ENCODE measurements at regions not wholly inside any gene's neighbourhood (a gene's known extent, or its start where the extent isn't known, plus 50 kb on each side); places are given as distances from the start of the nearest gene placed in this dataset.

DNA sequence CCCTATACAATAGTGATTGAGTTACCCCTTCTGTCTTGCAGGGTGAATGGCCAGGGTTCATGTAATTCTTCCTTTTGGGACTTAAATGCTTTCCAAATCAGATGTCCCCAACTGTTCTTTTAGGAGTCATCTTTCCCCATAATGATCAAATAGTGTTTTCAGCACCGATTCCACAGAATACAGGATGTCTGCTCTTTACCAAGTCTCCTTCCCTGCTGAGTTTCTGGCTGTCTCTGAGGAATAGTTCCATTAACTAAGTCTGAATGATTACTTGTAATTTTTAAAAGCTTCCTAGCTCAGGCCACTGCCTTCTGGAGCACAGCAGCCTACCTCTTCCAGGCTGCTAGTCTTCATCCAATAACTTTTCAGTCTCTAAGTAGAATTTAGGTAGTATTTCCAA is 630.7 kb upstream of the ZNF608 start:
- DNase-seq (ENCODE audit: low spot score): no peak

DNA sequence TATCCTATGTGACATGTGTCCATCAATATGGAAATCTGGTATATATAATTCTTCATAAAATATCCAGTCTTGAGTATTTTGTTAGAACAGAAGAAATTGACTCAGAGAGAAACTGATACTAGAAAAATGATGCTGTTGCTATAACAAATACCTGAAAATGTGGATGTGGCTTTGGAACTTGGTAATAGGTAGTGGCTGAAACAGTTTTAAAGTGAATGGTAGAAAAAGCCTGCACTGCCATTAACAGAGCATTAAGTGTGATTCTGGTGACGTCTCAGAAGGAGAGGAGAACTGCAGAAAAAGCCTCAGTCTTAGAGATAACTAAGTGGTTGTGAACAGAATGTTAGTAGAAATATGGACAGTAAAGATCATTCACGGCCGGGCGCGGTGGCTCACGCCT is 634.9 kb upstream of the ZNF608 start:
- DNase-seq (ENCODE audit: low spot score): no peak

DNA sequence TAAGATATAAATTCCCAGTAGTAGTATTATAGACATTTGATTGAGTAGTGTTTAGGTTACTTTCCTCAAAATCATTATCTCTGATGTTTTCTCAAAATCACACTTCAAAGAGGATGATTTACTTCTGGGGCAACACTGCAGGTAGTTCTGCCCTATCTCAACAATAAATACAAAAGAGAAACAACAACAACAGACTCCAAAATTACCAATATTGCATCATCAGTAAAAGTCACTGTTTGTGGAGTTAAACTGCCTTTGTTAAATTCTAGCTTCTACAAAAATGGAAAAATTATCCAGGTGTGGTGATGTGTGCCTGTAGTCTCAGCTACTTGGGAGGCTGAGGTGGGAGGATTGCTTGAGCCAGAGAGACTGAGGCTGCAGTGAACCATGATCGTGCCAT is 637.6 kb upstream of the ZNF608 start:
- no peak for DNase-seq (ENCODE audit: low spot score)

DNA sequence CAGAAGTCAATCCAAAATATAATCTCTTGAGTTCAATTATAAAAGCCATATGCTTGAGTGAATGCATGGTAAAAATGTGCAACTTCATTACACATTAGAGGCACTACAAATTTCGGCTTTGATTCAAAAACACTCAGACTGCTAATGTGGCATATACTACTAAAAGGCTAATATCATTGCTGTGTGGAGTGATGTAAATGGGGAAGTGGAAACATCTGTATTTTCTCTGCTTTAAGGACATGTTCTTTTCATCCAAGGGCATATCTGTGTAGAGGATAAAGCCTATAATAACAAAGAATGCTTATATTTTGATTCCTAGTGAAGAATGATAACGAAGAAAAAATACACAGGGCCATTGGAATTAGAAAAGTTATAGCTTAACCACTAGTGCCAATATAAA is 643.9 kb upstream of the ZNF608 start:
- DNase-seq (ENCODE audit: low spot score): no peak

DNA sequence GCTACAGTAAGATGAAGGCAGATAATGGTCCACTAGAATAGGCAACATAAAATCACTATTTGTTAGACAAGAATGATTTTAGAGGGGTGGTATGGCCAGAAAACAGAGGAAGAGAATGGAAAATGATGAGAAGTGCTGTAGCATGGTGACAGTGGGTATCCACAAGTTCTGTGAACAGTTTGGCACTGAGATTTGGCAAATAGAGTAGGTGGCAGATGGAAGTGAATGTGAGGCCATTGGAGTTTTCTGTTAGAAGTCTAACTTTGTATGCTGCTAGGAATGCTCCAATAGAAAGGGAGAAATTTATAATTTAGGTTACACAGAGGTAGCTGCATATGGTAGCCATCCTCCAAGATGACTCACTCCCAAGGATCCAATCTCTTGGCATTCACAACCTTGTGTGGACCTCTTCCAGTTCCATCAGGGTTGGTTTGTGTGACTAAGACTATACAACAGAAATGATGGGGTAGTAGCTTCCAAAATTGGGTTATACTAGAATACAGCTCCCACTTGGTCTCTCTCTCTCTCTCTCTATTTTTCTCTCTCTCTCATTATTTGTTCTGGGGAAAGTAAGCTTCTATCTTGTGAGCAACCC is 646.9 kb upstream of the ZNF608 start:
- DNase-seq (ENCODE audit: low spot score): no peak

DNA sequence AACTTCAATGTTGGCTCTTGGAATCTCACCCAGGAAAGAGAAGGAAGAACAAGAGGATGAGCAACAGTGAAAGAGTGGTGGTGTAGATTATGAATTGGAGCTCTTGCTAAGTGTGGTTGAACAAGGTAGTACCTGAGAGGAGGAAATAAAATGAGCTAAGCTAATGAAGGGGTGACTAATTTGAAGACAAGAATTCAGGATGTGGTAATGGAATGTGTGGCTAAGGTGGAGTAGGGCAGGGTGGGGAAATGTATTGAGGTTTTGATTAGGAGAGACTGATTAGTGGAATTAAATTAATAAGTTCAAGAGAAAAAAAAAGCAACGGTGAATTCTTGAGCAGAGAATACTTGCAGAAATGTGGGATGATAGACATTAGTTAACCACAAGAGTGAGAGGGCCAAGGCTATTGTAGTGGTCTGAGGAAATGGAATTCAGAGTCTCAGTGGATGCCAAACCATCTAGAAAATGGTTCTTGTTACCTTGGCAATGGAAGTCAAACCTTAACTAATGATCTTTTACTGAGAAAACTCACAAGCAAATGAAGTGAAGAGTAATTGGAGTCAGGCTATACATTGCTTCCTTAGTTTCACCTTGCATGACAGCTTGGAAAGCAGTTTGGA is 648.3 kb upstream of the ZNF608 start:
- DNase-seq (ENCODE audit: low spot score): no peak

DNA sequence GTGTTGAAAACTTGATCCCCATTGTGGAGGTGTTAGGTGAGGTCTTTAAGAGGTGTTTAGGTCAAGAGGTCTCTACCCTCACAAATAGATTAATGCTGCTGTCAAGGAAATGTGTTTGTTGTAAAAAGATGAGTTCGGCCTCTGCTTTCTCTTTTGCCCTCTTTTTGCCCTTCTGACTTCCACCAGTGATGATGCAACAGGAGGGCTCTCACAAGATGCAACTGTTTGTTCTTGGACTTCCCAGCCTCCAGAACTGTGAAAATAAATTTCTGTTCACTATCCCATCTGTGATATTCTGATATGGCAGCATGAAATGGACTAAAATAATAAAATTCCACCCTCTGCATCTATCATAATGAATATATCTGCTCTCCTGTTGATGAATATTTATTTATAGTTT is 650.0 kb upstream of the ZNF608 start:
- DNase-seq (ENCODE audit: low spot score): no peak

DNA sequence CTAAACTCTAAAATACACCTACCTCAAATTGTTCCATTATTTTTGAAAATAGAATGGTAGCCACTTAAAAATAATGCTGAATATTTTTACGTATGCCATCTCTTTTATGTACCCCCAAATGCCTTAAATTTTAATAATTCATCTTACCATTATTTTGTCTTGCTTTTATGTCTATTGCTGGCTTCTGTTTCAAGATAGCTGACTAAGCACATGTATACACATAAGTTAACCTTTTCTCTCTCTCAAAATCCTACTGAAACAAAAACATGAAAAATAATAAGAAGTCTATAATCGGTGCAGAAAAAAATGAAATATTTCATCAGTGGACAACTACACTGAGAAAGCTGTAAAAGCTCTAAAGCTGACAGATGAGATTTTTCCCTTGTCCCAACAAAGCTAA is 652.0 kb upstream of the ZNF608 start:
- DNase-seq (ENCODE audit: low spot score): no peak

DNA sequence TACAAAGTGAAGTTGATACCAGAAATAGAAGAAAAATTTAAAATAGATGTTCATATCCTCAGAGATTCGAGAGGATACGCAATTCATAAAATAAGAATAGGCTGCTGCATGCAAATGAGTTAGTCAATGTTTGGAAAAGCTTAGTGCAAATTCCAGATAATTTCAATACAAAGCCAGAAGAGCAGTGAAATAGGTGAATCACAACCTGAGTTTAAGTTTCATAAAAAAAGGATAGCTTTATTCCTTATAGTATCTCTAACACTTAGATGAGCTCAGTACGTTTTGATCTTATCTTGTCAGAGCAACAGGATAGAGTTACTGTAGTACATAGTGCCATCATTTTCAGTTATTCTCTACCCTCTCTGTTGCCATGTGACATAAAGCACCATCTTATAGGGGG is 653.4 kb upstream of the ZNF608 start:
- no peak for DNase-seq (ENCODE audit: low spot score)

DNA sequence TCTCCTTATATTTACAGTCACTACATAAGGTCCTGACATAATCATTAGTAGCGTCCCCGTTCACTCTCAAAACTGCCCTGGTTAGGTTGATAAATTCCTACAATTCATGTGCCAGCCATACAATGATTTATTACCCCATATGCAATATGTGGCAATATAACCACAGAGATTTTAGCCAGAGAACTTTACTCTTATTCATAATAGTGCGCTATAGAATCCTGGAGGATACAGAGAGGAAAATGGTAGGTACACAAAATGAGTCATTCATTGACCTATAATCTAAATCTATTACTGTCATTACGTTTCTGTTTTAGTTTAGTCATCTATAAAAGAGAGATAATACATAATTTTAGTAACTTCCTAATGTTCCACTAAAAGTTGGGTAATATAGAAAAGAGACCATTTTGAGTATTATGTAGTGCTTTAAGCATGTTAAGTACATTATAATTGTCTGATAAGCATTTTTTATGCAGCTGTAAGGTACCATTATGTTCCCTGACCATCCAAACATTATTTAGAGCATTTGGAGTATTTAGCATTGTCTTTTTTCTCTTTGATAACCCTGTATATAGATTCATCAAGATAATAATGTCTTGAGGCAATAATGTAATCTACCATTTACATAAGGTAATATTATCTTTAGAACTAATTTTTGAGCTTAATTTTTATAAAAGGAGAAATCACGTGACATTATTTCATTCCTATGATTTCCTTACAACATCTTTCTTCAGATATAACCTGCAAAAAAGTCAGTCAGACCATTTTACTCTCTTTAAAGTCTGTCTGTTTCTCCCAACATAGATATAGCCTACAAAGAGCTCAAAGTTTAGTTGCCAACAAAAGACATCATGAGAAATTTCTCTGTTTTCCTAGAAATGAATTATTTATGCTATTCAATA is 655.5 kb upstream of the ZNF608 start:
- DNase-seq (ENCODE audit: low spot score): no peak

DNA sequence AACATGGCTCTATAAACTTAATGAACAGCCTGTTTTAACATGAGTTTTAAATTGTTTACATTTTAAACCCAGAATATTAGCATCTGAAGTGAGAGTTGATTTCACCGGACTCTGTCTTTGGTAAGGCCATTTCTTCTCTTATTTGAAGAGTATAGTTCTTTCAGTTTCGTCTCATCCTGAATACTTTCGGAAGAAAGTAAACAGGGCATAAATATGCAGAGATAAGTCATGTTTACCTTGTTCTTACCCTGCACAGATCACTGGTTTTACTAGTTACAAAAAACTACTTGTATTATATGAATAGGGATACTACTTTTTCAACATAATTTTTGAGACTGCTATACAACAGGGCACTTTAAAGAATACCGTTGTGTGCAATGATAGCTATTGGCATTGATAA is 656.3 kb upstream of the ZNF608 start:
- DNase-seq (ENCODE audit: low spot score): no peak

DNA sequence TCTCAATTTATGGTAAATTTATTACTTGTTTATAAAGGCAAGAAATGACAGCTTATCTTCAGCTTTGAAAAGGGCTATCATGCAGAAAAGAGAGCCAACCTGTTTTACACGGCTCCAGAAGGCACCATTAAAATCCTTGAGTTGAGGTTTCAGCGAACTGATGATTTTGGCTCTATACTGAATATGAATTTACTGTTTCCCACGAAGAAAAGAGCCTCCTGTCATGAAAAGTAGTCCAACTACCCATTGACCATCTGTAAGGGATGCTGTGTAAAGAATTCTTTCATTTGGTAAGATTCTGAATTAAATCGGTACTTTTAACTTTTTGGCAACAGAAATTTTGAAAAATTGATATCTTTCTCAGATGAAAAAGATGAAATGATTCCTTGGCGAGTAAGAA is 657.6 kb upstream of the ZNF608 start:
- DNase-seq (ENCODE audit: low spot score): no peak

DNA sequence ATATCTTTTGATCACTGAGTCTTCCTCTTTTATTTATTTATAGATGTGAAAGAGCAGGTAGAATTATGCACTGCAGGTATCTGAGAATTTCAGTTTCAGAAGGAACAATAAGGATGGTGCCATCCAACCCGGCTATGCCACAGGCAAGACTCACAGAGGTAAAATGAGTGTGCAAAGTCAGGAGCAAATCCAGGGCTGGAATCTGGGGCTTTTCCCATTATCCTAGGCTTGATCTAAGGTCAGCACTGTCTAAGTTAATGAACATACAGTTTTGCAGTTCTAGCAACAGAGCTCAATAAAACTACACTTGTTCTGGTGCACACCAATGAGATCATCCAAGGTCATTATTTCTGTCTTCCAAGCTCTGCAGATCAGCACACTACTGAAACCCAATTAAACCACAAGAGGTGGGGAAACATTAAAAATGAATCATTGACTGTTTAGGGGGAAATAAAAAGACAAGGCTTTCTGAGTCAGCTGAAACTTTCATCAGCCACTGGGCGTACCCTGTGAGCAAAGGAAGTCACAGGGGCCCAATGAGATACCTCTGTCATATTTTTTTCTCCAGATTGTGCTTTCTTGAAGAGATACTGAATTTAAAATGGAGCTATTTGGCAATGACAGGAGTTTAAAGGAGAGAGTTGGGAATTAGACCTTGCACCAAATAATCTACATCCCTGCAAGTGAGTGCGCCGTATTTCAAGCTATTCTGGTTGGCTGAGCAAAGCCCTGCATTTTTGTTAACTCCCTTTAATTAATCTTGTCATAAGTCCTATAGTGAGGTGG is 662.2 kb upstream of the ZNF608 start:
- no peak for DNase-seq (ENCODE audit: low spot score)

DNA sequence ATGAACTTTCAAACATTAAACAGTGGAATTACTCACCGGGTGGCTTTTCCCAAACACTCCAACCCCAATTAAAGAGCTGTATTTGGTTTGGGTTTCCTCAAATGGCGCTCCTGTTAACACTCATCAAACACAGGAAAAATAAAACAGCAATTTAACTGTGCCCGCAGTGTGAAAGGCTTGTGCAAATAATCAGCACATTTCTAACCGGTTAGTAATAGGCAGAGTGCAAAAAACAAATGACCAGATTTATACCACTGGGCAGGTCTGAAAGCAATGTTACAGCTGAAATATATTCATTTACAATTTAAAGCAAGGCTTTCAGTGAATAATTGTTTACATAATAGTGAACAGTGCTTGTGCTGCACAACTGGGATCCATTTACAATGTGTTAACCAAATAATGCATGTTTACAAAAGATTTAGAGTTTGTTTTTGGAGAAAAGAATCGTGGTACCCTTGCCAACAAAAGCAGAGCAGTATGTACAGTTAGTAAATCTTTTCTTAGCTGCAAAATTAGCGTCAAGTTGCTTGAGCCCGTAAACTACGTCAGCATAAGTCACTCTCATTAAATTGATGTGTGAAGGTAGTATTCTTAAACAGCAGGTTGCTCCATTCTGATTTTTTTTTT is 662.9 kb upstream of the ZNF608 start:
- no peak for DNase-seq (ENCODE audit: low spot score)

DNA sequence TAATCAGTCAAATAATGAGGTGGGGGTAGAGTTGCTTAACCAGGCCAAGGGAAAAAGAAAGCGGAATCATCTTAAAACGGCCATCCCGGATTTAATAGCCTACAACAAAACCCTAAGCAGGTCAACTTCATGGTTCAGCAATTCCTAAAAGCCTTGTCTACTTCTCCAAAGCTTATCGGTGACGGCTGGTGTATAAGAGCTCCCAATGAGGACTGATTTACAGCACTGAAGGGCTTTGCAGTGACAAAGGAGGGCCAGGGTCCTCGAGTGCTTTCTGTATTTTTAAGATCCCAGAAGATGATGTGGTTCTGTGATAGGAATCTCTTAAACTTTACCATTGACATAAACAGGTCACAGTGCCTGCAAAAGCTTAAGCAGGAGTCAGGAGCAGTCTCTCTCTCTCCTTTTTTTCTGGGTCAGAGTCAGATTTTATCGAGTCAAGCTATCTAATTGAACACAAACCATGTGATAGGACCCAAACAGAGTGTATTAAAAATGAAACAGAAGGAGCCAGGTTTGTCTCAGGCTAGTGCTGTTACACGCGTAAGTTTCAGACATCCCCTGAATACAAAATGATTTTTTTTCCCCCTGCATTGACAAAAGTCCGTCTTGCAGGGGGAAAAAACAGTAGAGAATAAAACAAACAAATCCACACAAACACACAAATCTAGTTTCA is 663.6 kb upstream of the ZNF608 start:
- DNase-seq (ENCODE audit: low spot score): no peak

DNA sequence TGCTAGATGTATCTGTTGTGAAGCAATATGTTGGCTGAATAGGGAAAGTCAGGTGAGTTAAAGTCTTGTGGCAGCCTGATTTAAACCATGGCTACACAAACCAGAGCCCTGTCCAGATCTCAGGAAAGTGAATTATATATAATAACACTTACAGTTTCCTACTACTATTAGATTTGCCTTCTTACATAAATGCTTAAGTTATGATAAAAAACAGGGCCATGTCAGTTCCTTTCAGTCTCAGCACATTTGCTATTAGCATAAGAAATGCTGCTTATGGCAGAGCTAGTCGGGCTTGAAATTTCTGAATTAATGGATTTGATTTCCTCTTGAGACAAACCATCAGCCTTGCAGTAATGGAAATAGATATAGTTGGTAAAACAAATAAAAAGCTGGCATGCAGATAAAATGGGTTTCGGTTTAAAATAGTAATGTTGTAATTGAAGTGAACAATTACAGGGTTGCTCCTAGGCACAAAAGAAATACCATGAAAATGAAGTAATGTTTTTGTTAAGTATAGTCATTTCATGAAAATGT is 664.2 kb upstream of the ZNF608 start:
- no peak for DNase-seq (ENCODE audit: low spot score)

DNA sequence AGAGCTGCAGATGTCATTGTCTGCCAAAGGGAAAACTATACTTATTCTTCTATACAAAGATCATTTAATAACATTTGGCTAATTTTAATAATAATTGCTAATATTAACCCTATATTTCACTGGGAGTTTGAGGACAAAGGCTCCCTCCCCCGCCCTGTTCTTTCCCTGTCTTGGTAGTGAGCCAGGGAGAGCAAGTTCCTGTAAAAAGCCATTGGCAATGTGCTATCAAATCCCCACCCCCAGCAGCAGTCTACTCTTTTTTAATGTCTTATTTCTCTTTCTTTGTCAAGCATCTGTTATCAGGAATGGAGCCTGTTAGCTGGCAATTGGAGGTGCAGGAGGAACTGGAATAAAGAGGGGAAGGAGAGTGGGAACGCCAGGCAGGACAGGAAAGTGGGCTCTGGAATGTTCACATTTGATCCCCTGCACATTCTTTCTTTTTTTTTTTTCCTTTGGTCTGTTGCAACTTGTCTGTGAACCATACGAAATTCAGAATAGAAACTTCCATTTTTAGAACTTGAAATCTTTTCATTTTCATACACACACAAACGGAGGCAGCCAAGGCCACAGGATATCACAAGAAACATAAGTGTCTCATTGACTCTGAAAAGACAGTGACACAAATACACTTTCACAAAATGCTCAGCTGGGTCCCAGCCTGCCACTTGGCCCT is 664.8 kb upstream of the ZNF608 start:
- DNase-seq (ENCODE audit: low spot score): no peak

DNA sequence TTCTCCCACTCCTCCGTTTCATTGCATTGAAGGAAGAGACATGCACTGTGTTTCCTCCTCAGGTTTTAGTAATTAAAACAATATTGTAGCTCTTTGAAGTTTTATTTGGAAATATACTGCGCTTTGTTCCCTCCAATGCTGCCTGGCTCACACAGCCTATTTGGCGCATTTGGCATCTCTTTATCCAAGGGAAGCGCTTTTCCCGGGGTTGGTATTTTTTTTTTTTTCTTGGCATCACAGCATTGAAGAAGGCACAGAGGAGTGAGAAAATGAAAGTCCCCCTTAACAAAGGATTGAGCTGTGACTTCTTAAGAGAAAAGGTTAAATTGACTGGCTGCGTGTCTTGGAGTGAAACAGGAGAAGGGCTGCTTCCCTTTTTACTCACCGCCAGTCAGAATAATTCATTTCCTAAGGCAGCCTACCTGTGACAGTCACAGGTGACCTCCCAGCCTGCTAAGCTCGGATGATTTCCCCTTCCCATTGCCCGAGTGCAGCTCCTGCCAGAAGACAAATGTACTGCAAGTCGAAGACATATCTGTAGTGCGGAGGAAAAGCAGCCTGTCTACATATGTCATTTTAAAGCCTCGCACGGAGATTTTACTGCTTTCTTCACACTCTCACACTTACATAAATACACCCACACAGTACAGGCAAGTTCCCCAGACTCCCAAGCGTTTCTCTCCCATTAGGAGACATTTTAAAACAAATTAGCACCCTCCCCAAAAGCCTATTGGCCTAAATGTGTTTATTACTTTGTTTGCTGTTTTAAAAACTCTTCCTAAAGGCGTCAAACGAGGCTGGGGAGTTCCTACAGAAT is 665.5 kb upstream of the ZNF608 start:
- DNase-seq (ENCODE audit: low spot score): no peak

DNA sequence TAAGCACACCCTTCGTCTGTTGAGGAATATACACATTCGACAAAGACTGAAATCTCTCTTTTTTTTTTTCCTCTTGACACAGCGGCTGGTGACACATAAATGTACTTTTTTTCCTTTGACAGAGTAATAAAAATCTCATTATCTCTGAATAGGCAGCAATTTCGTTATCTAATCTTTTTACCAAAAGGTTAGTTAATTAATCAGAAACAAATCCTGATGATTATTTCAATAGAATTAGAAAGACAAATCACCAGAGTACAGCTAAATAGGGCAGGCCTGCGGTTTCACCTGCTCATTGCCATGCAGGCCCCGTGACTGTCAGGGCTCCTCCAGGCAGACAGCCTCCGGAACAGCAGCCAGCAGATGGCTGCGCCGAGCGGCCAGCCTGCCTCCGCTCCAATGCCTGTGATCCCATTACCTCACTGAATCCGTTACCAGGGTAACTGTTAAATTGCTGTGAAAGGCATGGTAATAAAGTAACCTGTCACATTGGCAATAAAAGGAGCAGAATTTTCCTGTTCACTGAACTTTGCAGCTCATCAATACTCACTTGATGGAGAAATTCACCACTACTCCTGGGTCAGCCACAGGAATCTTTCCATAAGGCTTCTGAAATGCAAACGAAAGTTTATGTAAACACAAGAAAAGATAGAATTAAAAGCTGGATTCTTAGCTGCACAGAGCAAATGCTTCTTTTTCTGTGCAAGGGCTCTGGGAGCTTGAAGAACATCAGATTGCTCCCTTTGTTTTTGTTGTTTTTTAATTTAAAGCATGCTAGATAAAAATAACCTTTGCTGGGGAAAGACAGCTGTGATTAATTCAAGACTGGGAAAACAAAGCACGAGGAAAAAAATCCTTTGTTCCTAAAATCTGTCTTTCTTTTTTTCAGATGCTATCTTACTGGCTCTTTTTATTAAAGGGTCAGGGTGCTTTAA is 666.4 kb upstream of the ZNF608 start:
- no peak for DNase-seq (ENCODE audit: low spot score)
